ENCODE measurements at regions not wholly inside any gene's neighbourhood (a gene's known extent, or its start where the extent isn't known, plus 50 kb on each side); places are given as distances from the start of the nearest gene placed in this dataset.

- TF ChIP-seq CTCF (IDR thresholded peaks at IDR 0.05) (no peak), POLR2A (IDR thresholded peaks at IDR 0.05) (no peak), EP300 (IDR thresholded peaks at IDR 0.05) (no peak)
These were observed 300.9 kb downstream of the PYDC2 start for GRCh38 chr3:191761906-191762305.

Data from ovary (tissue), 3 donors.